NCI-H510A treated with DMSO at 0.1 percent for 48 hours (cell line): ENCODE measurements at regions not wholly inside any gene's neighbourhood (a gene's known extent, or its start where the extent isn't known, plus 50 kb on each side); places are given as distances from the start of the nearest gene placed in this dataset.
A peak's percentile ranks its signal among the peaks of the same experiment; 100 is the strongest.
"Not testable (repeated sequence)": the region's sequence is repeated elsewhere in the genome, so short reads cannot be mapped to it uniquely, and the experiment has no call there.

Experiments
- DNase-seq: peaks from one replicate; lab custom pipeline; 2025; lab: John Stamatoyannopoulos, UW

- DNase-seq, result peak; percentile 34
Measured at GRCh38 chr6:26957399-26958127, 289.9 kb upstream of the PRSS16 start.

- not testable (repeated sequence) for DNase-seq
Measured at GRCh38 chr6:26961236-26961635, 286.3 kb upstream of the PRSS16 start.

GRCh38 chr6:27002447-27002846, 245.1 kb upstream of the PRSS16 start:
- DNase-seq, result no peak

GRCh38 chr6:27007020-27007419, 240.5 kb upstream of the PRSS16 start:
- DNase-seq, result no peak

- not testable (repeated sequence) for DNase-seq
Measured at GRCh38 chr6:27008613-27009012, 238.9 kb upstream of the PRSS16 start.

GRCh38 chr6:27014053-27014452, 233.4 kb upstream of the PRSS16 start:
- DNase-seq, result not testable (repeated sequence)

- DNase-seq, result no peak
Measured at GRCh38 chr6:27016689-27017088, 230.8 kb upstream of the PRSS16 start.

GRCh38 chr6:27018401-27018800, 229.1 kb upstream of the PRSS16 start:
- peak; percentile 41 for DNase-seq

GRCh38 chr6:27019651-27020552, 227.6 kb upstream of the PRSS16 start:
- peak; percentile 87 for DNase-seq

GRCh38 chr6:27020553-27020880, 227.0 kb upstream of the PRSS16 start:
- peak; percentile 70 for DNase-seq

GRCh38 chr6:27023664-27024063, 223.8 kb upstream of the PRSS16 start:
- DNase-seq, result no peak

- no peak for DNase-seq
Measured at GRCh38 chr6:27025351-27025750, 222.2 kb upstream of the PRSS16 start.

GRCh38 chr6:27026361-27026760, 221.1 kb upstream of the PRSS16 start:
- DNase-seq, result no peak

GRCh38 chr6:27031302-27031701, 216.2 kb upstream of the PRSS16 start:
- no peak for DNase-seq

- DNase-seq, result no peak
Measured at GRCh38 chr6:27038498-27038897, 209.0 kb upstream of the PRSS16 start.

GRCh38 chr6:27040244-27041042, 207.1 kb upstream of the PRSS16 start:
- no peak for DNase-seq

- DNase-seq, result no peak
Measured at GRCh38 chr6:27043244-27043643, 204.3 kb upstream of the PRSS16 start.

- DNase-seq, result not testable (repeated sequence)
Measured at GRCh38 chr6:27045131-27045530, 202.4 kb upstream of the PRSS16 start.

GRCh38 chr6:27047725-27048124, 199.8 kb upstream of the PRSS16 start:
- DNase-seq, result not testable (repeated sequence)

- DNase-seq, result peak; percentile 89
Measured at GRCh38 chr6:27049863-27050781, 197.4 kb upstream of the PRSS16 start.

GRCh38 chr6:27052082-27052730, 195.3 kb upstream of the PRSS16 start:
- DNase-seq, result not testable (repeated sequence)
